Daoy (cell line): ENCODE measurements at regions not wholly inside any gene's neighbourhood (a gene's known extent, or its start where the extent isn't known, plus 50 kb on each side); places are given as distances from the start of the nearest gene placed in this dataset.

Source experiments
- DNase-seq: peaks from one replicate; pipeline ENCODE4 v3.0.0-alpha.2; 2015; ENCODE audit warnings: low read depth

- DNase-seq = peak; percentile 17
Observed at GRCh38 chr2:222993920-222994650, 57.9 kb upstream of the KCNE4 start.

GRCh38 chr2:222998459-222998858 lies 53.5 kb upstream of the KCNE4 start:
- no peak for DNase-seq

GRCh38 chr2:223000872-223001796 lies 50.9 kb upstream of the KCNE4 start:
- DNase-seq = no peak

DNA sequence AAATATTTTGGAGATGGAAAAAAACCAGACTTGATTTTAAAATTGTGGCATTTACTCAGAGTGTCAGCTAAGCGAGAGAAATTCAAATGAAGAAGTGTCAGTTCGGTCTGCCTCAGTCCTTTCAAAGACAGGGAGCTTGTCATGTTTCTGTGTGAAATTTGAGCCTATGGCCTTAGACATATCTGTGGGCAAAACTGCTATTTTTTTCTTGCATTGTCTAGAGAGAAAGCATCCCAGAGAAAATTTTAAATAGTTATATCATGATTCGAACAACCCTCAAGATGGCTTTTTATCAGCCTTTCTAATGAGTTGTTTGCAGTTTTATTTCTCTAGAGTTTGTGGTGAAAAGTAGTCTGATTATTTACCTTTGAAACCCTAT lies 50.2 kb upstream of the KCNE4 start:
- no peak for DNase-seq
